HL-60 (cell line): ENCODE measurements at regions not wholly inside any gene's neighbourhood (a gene's known extent, or its start where the extent isn't known, plus 50 kb on each side); places are given as distances from the start of the nearest gene placed in this dataset.

Source experiments
- CTCF ChIP-seq: IDR thresholded peaks from one replicate; pipeline ENCODE4 v1.5.1; 2011; ENCODE audit warnings: low read length, control low read depth, inconsistent platforms; ENCODE audit not compliant: insufficient read depth
- GABPA ChIP-seq: IDR thresholded peaks from 2 replicates; pipeline ENCODE4 v1.6.1; 2012; ENCODE audit warnings: low read depth
- POLR2AphosphoS5 ChIP-seq: IDR thresholded peaks from 2 replicates; pipeline ENCODE4 v1.6.1; 2012; ENCODE audit warnings: low read depth

- TF ChIP-seq CTCF = no peak
- TF ChIP-seq GABPA = no peak
- TF ChIP-seq POLR2AphosphoS5 = no peak
Observed at GRCh38 chr21:22552390-22552789, 1554.2 kb downstream of the NCAM2 start.
